ENCODE measurements at regions not wholly inside any gene's neighbourhood (a gene's known extent, or its start where the extent isn't known, plus 50 kb on each side); places are given as distances from the start of the nearest gene placed in this dataset.
"Not testable (repeated sequence)": the region's sequence is repeated elsewhere in the genome, so short reads cannot be mapped to it uniquely, and the experiment has no call there.

- DNase-seq = not testable (repeated sequence)
Measured at GRCh38 chr3:195999176-195999575, 82.7 kb downstream of the TFRC start.

- DNase-seq = not testable (repeated sequence)
Measured at GRCh38 chr3:195996314-195996713, 85.6 kb downstream of the TFRC start.

GRCh38 chr3:195994343-195994742 lies 86.0 kb upstream of the TNK2 start:
- peak; percentile 45 to 75 (median 54) for DNase-seq

GRCh38 chr3:195993671-195994070 lies 85.3 kb upstream of the TNK2 start:
- DNase-seq = not testable (repeated sequence)

GRCh38 chr3:195992956-195993595 lies 84.7 kb upstream of the TNK2 start:
- DNase-seq = not testable (repeated sequence)

GRCh38 chr3:195991986-195992385 lies 83.6 kb upstream of the TNK2 start:
- not testable (repeated sequence) for DNase-seq

- DNase-seq = not testable (repeated sequence)
Measured at GRCh38 chr3:195991243-195991642, 82.9 kb upstream of the TNK2 start.

GRCh38 chr3:195990841-195991174 lies 82.5 kb upstream of the TNK2 start:
- not testable (repeated sequence) for DNase-seq

GRCh38 chr3:195989921-195990840 lies 81.8 kb upstream of the TNK2 start:
- DNase-seq = peak; percentile 93 to 97 (median 94)

- peak; percentile 33 to 78 (median 58) for DNase-seq
Measured at GRCh38 chr3:195989197-195989920, 81.0 kb upstream of the TNK2 start.

GRCh38 chr3:195988764-195989163 lies 80.4 kb upstream of the TNK2 start:
- not testable (repeated sequence) for DNase-seq

GRCh38 chr3:195987001-195987400 lies 78.7 kb upstream of the TNK2 start:
- DNase-seq = not testable (repeated sequence)

- not testable (repeated sequence) for DNase-seq
Measured at GRCh38 chr3:195986576-195986975, 78.2 kb upstream of the TNK2 start.

GRCh38 chr3:195985348-195985920 lies 77.1 kb upstream of the TNK2 start:
- not testable (repeated sequence) for DNase-seq

- DNase-seq = not testable (repeated sequence)
Measured at GRCh38 chr3:195984392-195985030, 76.2 kb upstream of the TNK2 start.

- DNase-seq = peak in 2 of 4 experiments; percentile 15 to 20
Measured at GRCh38 chr3:195983880-195984279, 75.5 kb upstream of the TNK2 start.

GRCh38 chr3:195982754-195983153 lies 74.4 kb upstream of the TNK2 start:
- DNase-seq = not testable (repeated sequence)

GRCh38 chr3:195981778-195982177 lies 73.4 kb upstream of the TNK2 start:
- DNase-seq = not testable (repeated sequence)

GRCh38 chr3:195979877-195980276 lies 71.5 kb upstream of the TNK2 start:
- DNase-seq = not testable (repeated sequence)

- not testable (repeated sequence) for DNase-seq
Measured at GRCh38 chr3:195978585-195978984, 70.2 kb upstream of the TNK2 start.

GRCh38 chr3:195976876-195977275 lies 68.5 kb upstream of the TNK2 start:
- DNase-seq = not testable (repeated sequence)

GRCh38 chr3:195974281-195974680 lies 65.9 kb upstream of the TNK2 start:
- not testable (repeated sequence) for DNase-seq

All from suppressor macrophage (primary cell).